K562 (cell line): ENCODE measurements at regions not wholly inside any gene's neighbourhood (a gene's known extent, or its start where the extent isn't known, plus 50 kb on each side); places are given as distances from the start of the nearest gene placed in this dataset.

Experiments
- ATAC-seq: fragments of 200-7000 bp; cut with Tn5 transposase; 3 replicates; pipeline ENCODE4 v1.9.1; 2020; ENCODE audit warnings: moderate library complexity
- BruUV-seq: library from RNA; stranded (reverse); fragments of 400-500 nt; replicated peaks from 2 replicates; lab custom pipeline; 2021; lab: Mats Ljungman, UMichigan
- CTCF ChIA-PET: fragments of 300-600 bp; formaldehyde crosslinking; extraction: SDS; loops from one replicate; lab custom pipeline; 2021; ENCODE audit warnings: low intra/inter-chr PET ratio; lab: Yijun Ruan, JAX
- POLR2A ChIA-PET: fragments of 300-600, 350-650 bp; sonication (Branson Sonifier 250); formaldehyde crosslinking; extraction: SDS; loops from one replicate; lab custom pipeline; 2021; ENCODE audit warnings: antibody characterized with exemption, inconsistent platforms; lab: Yijun Ruan, JAX
- DNase-seq, 4 experiments: peaks; one replicate each; pipeline versions ENCODE4 v3.0.0 to v3.0.0-alpha.2; 2011 to 2018; ENCODE audit warnings: low spot score in 3 of 4, mixed read lengths in 3 of 4; ENCODE audit errors: extremely low read depth in 1 of 4
- FAIRE-seq: peaks from 2 replicates; lab custom pipeline; 2011; peaks lifted over from hg19 to GRCh38; lab: Jason Lieb, UNC
- H2AFZ ChIP-seq: 2 replicates; pipeline ENCODE4 v1.6.0; 2011; ENCODE audit warnings: low read depth, low read length, control low read depth, inconsistent platforms
- H3K27ac ChIP-seq: fragments of 200-600 bp; 3 replicates; pipeline ENCODE4 v1.8.0; 2011; ENCODE audit warnings: low read depth, mild to moderate bottlenecking, control low read depth, inconsistent platforms, low read length, moderate library complexity, mixed read lengths; ENCODE audit errors: extremely low read depth
- H3K27me3 ChIP-seq, 2 experiments: fragments of 300-600 bp in 1 of 2; 2 replicates in 1 of 2; 3 replicates in 1 of 2; pipeline versions ENCODE4 v1.6.0 to v1.8.0; 2011; ENCODE audit warnings: inconsistent platforms in 2 of 2, low read length in 2 of 2, mild to moderate bottlenecking in 1 of 2, mixed read lengths in 1 of 2, moderate library complexity in 1 of 2; ENCODE audit not compliant: control insufficient read depth in 2 of 2, insufficient read depth in 2 of 2
- H3K36me3 ChIP-seq: fragments of 300-600 bp; 3 replicates; pipeline ENCODE4 v1.8.0; 2011; ENCODE audit warnings: mild to moderate bottlenecking, low read length, inconsistent platforms; ENCODE audit not compliant: control insufficient read depth, insufficient read depth
- H3K4me1 ChIP-seq, 2 experiments: fragments of 200-600 bp in 1 of 2; replicated peaks in 1 of 2; 2 replicates in 1 of 2; 3 replicates in 1 of 2; pipeline versions ENCODE4 v1.5.1 to v1.8.0; 2011; ENCODE audit warnings: inconsistent platforms in 2 of 2, low read length in 2 of 2, mild to moderate bottlenecking in 1 of 2, mixed read lengths in 1 of 2, moderate library complexity in 1 of 2; ENCODE audit not compliant: control insufficient read depth in 2 of 2, insufficient read depth in 2 of 2
- H3K4me2 ChIP-seq: 2 replicates; pipeline ENCODE4 v1.6.1; 2011; ENCODE audit warnings: low read length, control low read depth, inconsistent platforms, mixed read lengths; ENCODE audit not compliant: insufficient read depth
- H3K4me3 ChIP-seq: fragments of 200-600 bp; sonication (generic), shearing (Covaris generic); 2 replicates; pipeline ENCODE4 v1.5.1; 2016; ENCODE audit warnings: control low read depth, inconsistent platforms
- H3K79me2 ChIP-seq: fragments of 200-600 bp; 3 replicates; pipeline ENCODE4 v1.8.0; 2011; ENCODE audit warnings: low read length, inconsistent platforms; ENCODE audit not compliant: control insufficient read depth, insufficient read depth
- H3K9ac ChIP-seq, 2 experiments: 2 replicates each; pipeline versions ENCODE4 v1.6.0 to v1.6.1; 2011; ENCODE audit warnings: low read depth in 2 of 2, low read length in 2 of 2, control low read depth in 1 of 2, inconsistent platforms in 1 of 2, mild to moderate bottlenecking in 1 of 2, mixed read lengths in 1 of 2; ENCODE audit not compliant: insufficient read depth in 1 of 2
- H3K9me1 ChIP-seq: one replicate; pipeline ENCODE4 v1.6.0; 2011; ENCODE audit warnings: inconsistent platforms, mild to moderate bottlenecking, low read length, moderate library complexity; ENCODE audit not compliant: control insufficient read depth, insufficient read depth
- H3K9me3 ChIP-seq: replicated peaks from 2 replicates; pipeline ENCODE4 v1.5.1; 2011; ENCODE audit warnings: low read depth, low read length, inconsistent platforms; ENCODE audit not compliant: control insufficient read depth, insufficient read depth
- H4K20me1 ChIP-seq: replicated peaks from 2 replicates; pipeline ENCODE4 v1.6.1; 2011; ENCODE audit warnings: low read length, inconsistent platforms, mixed read lengths; ENCODE audit not compliant: control insufficient read depth, insufficient read depth
- DPF2 ChIP-seq: fragments of 450-650 bp; IDR thresholded peaks from 2 replicates; pipeline ENCODE4 v1.6.1; 2016
- E2F1 ChIP-seq: sonication (generic); formaldehyde crosslinking; IDR thresholded peaks from 2 replicates; pipeline ENCODE4 v1.8.1; 2023; ENCODE audit warnings: mild to moderate bottlenecking, missing genetic modification reagents, moderate library complexity
- EWSR1 ChIP-seq: fragments of 450-650 bp; IDR thresholded peaks from 2 replicates; pipeline ENCODE4 v1.6.1; 2018; ENCODE audit warnings: borderline replicate concordance, mild to moderate bottlenecking, low read depth, moderate library complexity; ENCODE audit not compliant: partially characterized antibody
- FOXJ2 ChIP-seq: fragments of 200-800 bp; sonication (Bioruptor generic); IDR thresholded peaks from 2 replicates; pipeline ENCODE4 v1.6.1; 2016; ENCODE audit warnings: missing genetic modification characterization, missing compliant biosample characterization
- FOXK1 ChIP-seq: sonication (generic); formaldehyde crosslinking; IDR thresholded peaks from 2 replicates; pipeline ENCODE4 v1.8.0; 2022; ENCODE audit warnings: missing genetic modification reagents, mild to moderate bottlenecking, borderline replicate concordance
- HDAC3 ChIP-seq: fragments of 450-650 bp; IDR thresholded peaks from 2 replicates; pipeline ENCODE4 v1.6.1; 2018; ENCODE audit warnings: borderline replicate concordance, mild to moderate bottlenecking, moderate library complexity; ENCODE audit not compliant: partially characterized antibody
- JUNB ChIP-seq: fragments of 450-650 bp; formaldehyde crosslinking; conservative IDR thresholded peaks from 2 replicates; pipeline ENCODE4 v1.4.0; 2020; ENCODE audit warnings: mild to moderate bottlenecking
- MCM2 ChIP-seq: fragments of 450-650 bp; IDR thresholded peaks from 2 replicates; pipeline ENCODE4 v1.6.1; 2017; ENCODE audit warnings: low read depth, mild to moderate bottlenecking
- PHF8 ChIP-seq: fragments of 200-600 bp; sonication (generic); IDR thresholded peaks from 2 replicates; pipeline ENCODE4 v1.6.1; 2012; ENCODE audit warnings: mixed run types, mild to moderate bottlenecking, inconsistent platforms, low read length, moderate library complexity, borderline replicate concordance
- RFX7 ChIP-seq: fragments of 250-450 bp; sonication (Bioruptor Pico); IDR thresholded peaks from 2 replicates; pipeline ENCODE4 v1.5.1; 2021; ENCODE audit warnings: mild to moderate bottlenecking
- ZFX ChIP-seq: sonication (generic); formaldehyde crosslinking; IDR thresholded peaks from 2 replicates; pipeline ENCODE4 v1.8.0; 2022; ENCODE audit warnings: mild to moderate bottlenecking, missing genetic modification reagents, moderate library complexity
- ZNF232 ChIP-seq: sonication (generic); formaldehyde crosslinking; IDR thresholded peaks from 2 replicates; pipeline ENCODE4 v1.8.0; 2022; ENCODE audit warnings: mild to moderate bottlenecking, missing genetic modification reagents
- ZNF263 ChIP-seq: sonication (generic); formaldehyde crosslinking; IDR thresholded peaks from 2 replicates; pipeline ENCODE4 v1.8.0; 2022; ENCODE audit warnings: mild to moderate bottlenecking, missing genetic modification reagents, borderline replicate concordance
- ZNF583 ChIP-seq: fragments of 250-450 bp; sonication (Bioruptor Pico); IDR thresholded peaks from 2 replicates; pipeline ENCODE4 v1.4.0; 2020
- WGBS: fragments of 100-300 bp; shearing (Covaris generic); methylation state at CpG from one replicate; pipeline ENCODE4 v1.1.6; 2016; ENCODE audit warnings: low coverage, mixed read lengths; ENCODE audit not compliant: insufficient coverage; ENCODE audit errors: missing lambda C conversion rate; 5-methylcytosine and 5-hydroxymethylcytosine counted together
- in situ Hi-C: fragments of 300-500 bp; cut with MboI; formaldehyde crosslinking; loops from 4 replicates; pipeline ENCODE4 v1.15.0; 2018; ENCODE audit warnings: inconsistent platforms, mixed read lengths
- intact Hi-C: fragments of 100-400 bp; cut with micrococcal nuclease; formaldehyde crosslinking; loops from 2 replicates; pipeline ENCODE4 v1.14.2; 2022
- TF ChIP-seq, protein P1 (sequence below): fragments of 450-650 bp; IDR thresholded peaks from 2 replicates; pipeline ENCODE4 v1.6.1; 2016
- TF ChIP-seq, protein P2 (sequence below): fragments of 450-650 bp; conservative IDR thresholded peaks from 2 replicates; pipeline ENCODE4 v1.6.1; 2016; ENCODE audit warnings: missing genetic modification characterization, low read depth, mild to moderate bottlenecking, missing compliant biosample characterization, moderate library complexity

DNA sequence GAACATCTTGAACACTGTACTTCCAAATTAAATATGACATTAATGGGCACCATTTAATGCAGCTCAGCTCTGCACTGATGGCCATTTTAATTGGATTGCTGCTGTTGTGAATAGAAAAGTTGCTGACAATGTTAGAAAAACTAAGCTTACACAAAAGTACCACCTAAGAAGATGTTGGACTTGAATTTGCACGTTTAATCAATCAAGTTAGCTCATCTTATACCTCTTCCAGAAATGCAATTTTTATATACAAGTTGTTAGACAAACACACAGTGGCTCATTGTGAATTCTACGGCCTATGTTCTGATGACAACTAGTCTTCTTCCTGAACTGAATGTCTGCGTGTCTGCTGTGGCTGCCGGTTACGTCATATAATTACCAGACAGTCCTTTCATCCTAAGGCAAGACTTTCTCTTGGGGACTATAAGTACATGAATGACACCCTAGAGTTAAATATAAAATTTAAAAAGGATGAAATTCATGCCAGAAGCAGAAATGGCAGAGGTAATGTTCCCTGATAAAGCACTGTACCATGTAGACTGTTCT, 330.2 kb downstream of the EPM2A start:
- no peak overlapping the region for H2AFZ ChIP-seq
- intact Hi-C loops (no loop called here), in situ Hi-C loops (no loop called here)
- no peaks in the 10 kb centered on the region for H3K27me3 ChIP-seq
- no peak for DNase-seq
- POLR2A ChIA-PET, result no interaction called here
- no peak overlapping the region for H3K4me3 ChIP-seq
- no peaks in the 10 kb centered on the region for H4K20me1 ChIP-seq
- H3K9ac ChIP-seq, result no peak overlapping the region
- H3K9me3 ChIP-seq, result no peaks in the 10 kb centered on the region; the same call in 1 of the 2 replicates
- FAIRE-seq, result no peak
- CTCF ChIA-PET, result no interaction called here
- no peaks in the 10 kb centered on the region for H3K36me3 ChIP-seq
- ATAC-seq, result no peak
- 4% methylated on average over 5 of the region's 5 CpGs for WGBS
- no peaks in the 10 kb centered on the region for H3K9me1 ChIP-seq
- no TSS peak for BruUV-seq
- no peak overlapping the region for H3K27ac ChIP-seq
- H3K4me2 ChIP-seq, result no peak overlapping the region
- H3K79me2 ChIP-seq, result no peaks in the 10 kb centered on the region
- no peak for TF ChIP-seq E2F1
- no peak for TF ChIP-seq RFX7
- TF ChIP-seq, protein P1, sequence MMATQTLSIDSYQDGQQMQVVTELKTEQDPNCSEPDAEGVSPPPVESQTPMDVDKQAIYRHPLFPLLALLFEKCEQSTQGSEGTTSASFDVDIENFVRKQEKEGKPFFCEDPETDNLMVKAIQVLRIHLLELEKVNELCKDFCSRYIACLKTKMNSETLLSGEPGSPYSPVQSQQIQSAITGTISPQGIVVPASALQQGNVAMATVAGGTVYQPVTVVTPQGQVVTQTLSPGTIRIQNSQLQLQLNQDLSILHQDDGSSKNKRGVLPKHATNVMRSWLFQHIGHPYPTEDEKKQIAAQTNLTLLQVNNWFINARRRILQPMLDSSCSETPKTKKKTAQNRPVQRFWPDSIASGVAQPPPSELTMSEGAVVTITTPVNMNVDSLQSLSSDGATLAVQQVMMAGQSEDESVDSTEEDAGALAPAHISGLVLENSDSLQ, result no peak
- no peak for TF ChIP-seq EWSR1
- TF ChIP-seq MCM2, result no peak
- TF ChIP-seq DPF2, result no peak
- no peak for TF ChIP-seq JUNB (CRISPR knock-in tag)
- TF ChIP-seq, protein P2, sequence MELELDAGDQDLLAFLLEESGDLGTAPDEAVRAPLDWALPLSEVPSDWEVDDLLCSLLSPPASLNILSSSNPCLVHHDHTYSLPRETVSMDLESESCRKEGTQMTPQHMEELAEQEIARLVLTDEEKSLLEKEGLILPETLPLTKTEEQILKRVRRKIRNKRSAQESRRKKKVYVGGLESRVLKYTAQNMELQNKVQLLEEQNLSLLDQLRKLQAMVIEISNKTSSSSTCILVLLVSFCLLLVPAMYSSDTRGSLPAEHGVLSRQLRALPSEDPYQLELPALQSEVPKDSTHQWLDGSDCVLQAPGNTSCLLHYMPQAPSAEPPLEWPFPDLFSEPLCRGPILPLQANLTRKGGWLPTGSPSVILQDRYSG (tag), result no peak
- TF ChIP-seq ZNF263 (CRISPR knock-in tag), result no peak
- no peak for TF ChIP-seq ZFX (CRISPR knock-in tag)
- no peak for TF ChIP-seq HDAC3
- TF ChIP-seq FOXK1 (CRISPR knock-in tag), result no peak
- TF ChIP-seq ZNF232 (CRISPR knock-in tag), result no peak
- TF ChIP-seq ZNF583, result no peak
- TF ChIP-seq FOXJ2 (tag), result no peak
- TF ChIP-seq PHF8, result no peak
- no peaks in the 10 kb centered on the region for H3K4me1 ChIP-seq
